IgD-negative memory B cell (primary cell): ENCODE measurements at regions not wholly inside any gene's neighbourhood (a gene's known extent, or its start where the extent isn't known, plus 50 kb on each side); places are given as distances from the start of the nearest gene placed in this dataset.
"Not testable (repeated sequence)": the region's sequence is repeated elsewhere in the genome, so short reads cannot be mapped to it uniquely, and the experiment has no call there.

Experiments
- H3K27ac Mint-ChIP-seq, 3 donors: one replicate each; pipeline ENCODE4 v1.8.0; 2020 to 2022; ENCODE audit warnings: mild to moderate bottlenecking in 3 of 3, mixed read lengths in 3 of 3, moderate library complexity in 1 of 3
- H3K27me3 Mint-ChIP-seq: one replicate; pipeline ENCODE4 v1.8.0; 2021; ENCODE audit warnings: mixed read lengths
- H3K36me3 Mint-ChIP-seq: one replicate; pipeline ENCODE4 v1.8.0; 2020; ENCODE audit warnings: mild to moderate bottlenecking, mixed read lengths
- H3K4me1 Mint-ChIP-seq, 3 donors: one replicate each; pipeline ENCODE4 v1.8.0; 2020 to 2022; ENCODE audit warnings: mixed read lengths in 3 of 3, mild to moderate bottlenecking in 1 of 3
- H3K4me3 Mint-ChIP-seq, 4 donors: one replicate each; pipeline ENCODE4 v1.8.0; 2020 to 2022; ENCODE audit warnings: mild to moderate bottlenecking in 4 of 4, mixed read lengths in 4 of 4, moderate library complexity in 3 of 4
- H3K9me3 Mint-ChIP-seq, 3 donors: one replicate each; pipeline ENCODE4 v1.8.0; 2020 to 2021; ENCODE audit warnings: mixed read lengths in 3 of 3, mild to moderate bottlenecking in 1 of 3

DNA sequence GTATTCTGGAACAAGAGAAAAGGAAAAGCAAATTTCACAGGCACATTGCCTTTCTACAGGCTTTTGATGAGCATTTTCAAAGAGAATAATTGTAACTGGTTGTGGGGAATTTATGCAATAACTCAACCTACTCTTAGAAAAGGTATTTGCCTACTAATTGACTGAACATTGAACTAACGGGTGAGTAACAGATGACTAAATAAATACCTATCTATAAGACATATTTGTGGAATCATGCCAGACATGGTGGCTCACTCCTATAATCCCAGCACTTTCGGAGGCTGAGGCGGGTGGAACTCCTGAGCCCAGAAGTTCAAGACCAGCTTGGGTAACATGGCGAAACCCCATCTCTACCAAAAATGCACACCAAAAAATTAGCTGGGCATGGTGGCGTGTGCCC, 367.7 kb downstream of the CGGBP1 start:
- Mint-ChIP-seq H3K27me3 (no peaks in the 10 kb centered on the region), H3K36me3 (no peaks in the 10 kb centered on the region), H3K4me3 (no peak overlapping the region), H3K9me3 (peaks cover 2 to 4% (median 3%) of the 10 kb centered on the region in 3 donors), H3K27ac (no peak overlapping the region), H3K4me1 (no peaks in the 10 kb centered on the region)

GRCh38 chr3:87678984-87679660, 379.7 kb downstream of the CGGBP1 start:
- not testable (repeated sequence) for H3K4me1 Mint-ChIP-seq, H3K27ac Mint-ChIP-seq, H3K4me3 Mint-ChIP-seq, H3K9me3 Mint-ChIP-seq, H3K36me3 Mint-ChIP-seq, H3K27me3 Mint-ChIP-seq

- Mint-ChIP-seq H3K27ac (no peak overlapping the region), H3K36me3 (no peaks in the 10 kb centered on the region), H3K9me3 (no peaks in the 10 kb centered on the region), H3K4me3 (peak overlapping the region in 1 of 4 donors; percentile 12), H3K27me3 (peaks cover 10% of the 10 kb centered on the region), H3K4me1 (peaks cover 0 to 5% (median 5%) of the 10 kb centered on the region in 3 donors)
These were observed 384.2 kb downstream of the CGGBP1 start for GRCh38 chr3:87674397-87675161.

DNA sequence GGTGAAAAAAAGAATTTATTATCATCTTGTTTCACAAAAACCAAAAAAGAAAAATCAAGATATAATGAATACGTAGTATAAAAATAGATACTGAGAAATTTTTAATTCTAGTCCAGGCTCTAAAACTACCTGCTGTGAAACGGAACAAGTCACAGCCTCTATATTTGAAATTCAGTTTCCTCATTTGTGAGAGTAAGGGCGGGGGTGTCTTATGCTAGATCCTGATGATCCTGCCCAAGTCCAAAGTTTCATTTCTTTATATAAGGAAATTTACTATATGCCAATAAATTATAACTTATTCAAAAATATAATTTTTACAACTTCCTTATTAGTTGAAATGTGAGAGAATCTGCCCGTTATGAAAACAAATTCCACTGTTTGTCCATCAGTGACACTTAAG, 385.7 kb downstream of the CGGBP1 start:
- no peaks in the 10 kb centered on the region for H3K9me3 Mint-ChIP-seq
- H3K27ac Mint-ChIP-seq = no peak overlapping the region
- peaks cover 0 to 5% (median 5%) of the 10 kb centered on the region in 3 donors for H3K4me1 Mint-ChIP-seq
- peaks cover 9% of the 10 kb centered on the region for H3K27me3 Mint-ChIP-seq
- H3K36me3 Mint-ChIP-seq = no peaks in the 10 kb centered on the region
- no peak overlapping the region for H3K4me3 Mint-ChIP-seq

GRCh38 chr3:87654184-87654583, 377.8 kb upstream of the POU1F1 start:
- Mint-ChIP-seq H3K4me1 (no peaks in the 10 kb centered on the region), H3K27ac (no peak overlapping the region), H3K27me3 (no peaks in the 10 kb centered on the region), H3K4me3 (no peak overlapping the region), H3K36me3 (no peaks in the 10 kb centered on the region), H3K9me3 (peaks cover 0 to 5% (median 0%) of the 10 kb centered on the region in 3 donors)

- not testable (repeated sequence) for H3K4me3 Mint-ChIP-seq, H3K4me1 Mint-ChIP-seq, H3K27me3 Mint-ChIP-seq, H3K27ac Mint-ChIP-seq, H3K9me3 Mint-ChIP-seq, H3K36me3 Mint-ChIP-seq
These were observed 376.8 kb upstream of the POU1F1 start for GRCh38 chr3:87653138-87653537.

GRCh38 chr3:87634426-87634825, 358.0 kb upstream of the POU1F1 start:
- Mint-ChIP-seq H3K27ac (no peak overlapping the region), H3K9me3 (peaks cover 1 to 5% (median 5%) of the 10 kb centered on the region in 3 donors), H3K27me3 (no peaks in the 10 kb centered on the region), H3K4me1 (peaks cover 0 to 1% (median 0%) of the 10 kb centered on the region in 3 donors), H3K36me3 (no peaks in the 10 kb centered on the region), H3K4me3 (no peak overlapping the region)

DNA sequence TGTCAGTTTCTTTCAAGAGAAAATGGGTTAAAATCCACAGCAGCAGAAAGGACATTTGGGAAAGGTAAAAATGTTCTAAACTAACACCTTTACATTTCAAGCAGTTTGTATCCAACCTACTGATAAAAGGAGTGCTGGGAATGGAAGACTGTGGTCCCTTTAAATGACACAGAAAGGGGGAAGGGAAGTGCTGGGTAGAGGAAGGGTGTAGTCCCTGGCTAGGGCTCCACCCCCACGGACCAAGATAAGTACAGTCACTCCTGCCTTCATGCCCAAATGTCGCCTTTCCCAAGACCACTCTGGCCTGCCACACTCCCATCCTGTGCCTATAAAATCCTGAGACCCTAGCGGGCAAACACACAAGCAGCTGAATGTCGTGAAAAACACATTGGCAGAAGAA, 350.9 kb upstream of the POU1F1 start:
- no peaks in the 10 kb centered on the region for H3K27me3 Mint-ChIP-seq
- no peak overlapping the region for H3K4me3 Mint-ChIP-seq
- peaks cover 0 to 1% (median 0%) of the 10 kb centered on the region in 3 donors for H3K4me1 Mint-ChIP-seq
- peaks cover 2 to 3% (median 3%) of the 10 kb centered on the region in 3 donors for H3K9me3 Mint-ChIP-seq
- no peaks in the 10 kb centered on the region for H3K36me3 Mint-ChIP-seq
- no peak overlapping the region for H3K27ac Mint-ChIP-seq

GRCh38 chr3:87626546-87626945, 350.2 kb upstream of the POU1F1 start:
- Mint-ChIP-seq H3K36me3 (no peaks in the 10 kb centered on the region), H3K4me1 (peaks cover 0 to 1% (median 0%) of the 10 kb centered on the region in 3 donors), H3K9me3 (peaks cover 2 to 3% (median 3%) of the 10 kb centered on the region in 3 donors), H3K27me3 (no peaks in the 10 kb centered on the region), H3K4me3 (no peak overlapping the region), H3K27ac (no peak overlapping the region)

- no peaks in the 10 kb centered on the region for H3K27me3 Mint-ChIP-seq
- peaks cover 3 to 4% (median 3%) of the 10 kb centered on the region in 3 donors for H3K9me3 Mint-ChIP-seq
- H3K4me3 Mint-ChIP-seq = no peak overlapping the region
- no peak overlapping the region for H3K27ac Mint-ChIP-seq
- peaks cover 0 to 1% (median 0%) of the 10 kb centered on the region in 3 donors for H3K4me1 Mint-ChIP-seq
- no peaks in the 10 kb centered on the region for H3K36me3 Mint-ChIP-seq
These were observed 349.5 kb upstream of the POU1F1 start for GRCh38 chr3:87625876-87626275.

- Mint-ChIP-seq H3K27me3 (no peaks in the 10 kb centered on the region), H3K4me1 (peaks cover 0 to under 1% (median 0%) of the 10 kb centered on the region in 3 donors), H3K9me3 (peaks cover 2 to 3% (median 3%) of the 10 kb centered on the region in 3 donors), H3K36me3 (no peaks in the 10 kb centered on the region), H3K27ac (no peak overlapping the region), H3K4me3 (no peak overlapping the region)
These were observed 348.5 kb upstream of the POU1F1 start for GRCh38 chr3:87624860-87625259.

- H3K27ac Mint-ChIP-seq = no peak overlapping the region
- no peak overlapping the region for H3K4me3 Mint-ChIP-seq
- no peaks in the 10 kb centered on the region for H3K36me3 Mint-ChIP-seq
- no peaks in the 10 kb centered on the region for H3K4me1 Mint-ChIP-seq
- no peaks in the 10 kb centered on the region for H3K27me3 Mint-ChIP-seq
- peaks cover 0 to 10% (median 3%) of the 10 kb centered on the region in 3 donors for H3K9me3 Mint-ChIP-seq
These were observed 345.3 kb upstream of the POU1F1 start for GRCh38 chr3:87621667-87622066.

DNA sequence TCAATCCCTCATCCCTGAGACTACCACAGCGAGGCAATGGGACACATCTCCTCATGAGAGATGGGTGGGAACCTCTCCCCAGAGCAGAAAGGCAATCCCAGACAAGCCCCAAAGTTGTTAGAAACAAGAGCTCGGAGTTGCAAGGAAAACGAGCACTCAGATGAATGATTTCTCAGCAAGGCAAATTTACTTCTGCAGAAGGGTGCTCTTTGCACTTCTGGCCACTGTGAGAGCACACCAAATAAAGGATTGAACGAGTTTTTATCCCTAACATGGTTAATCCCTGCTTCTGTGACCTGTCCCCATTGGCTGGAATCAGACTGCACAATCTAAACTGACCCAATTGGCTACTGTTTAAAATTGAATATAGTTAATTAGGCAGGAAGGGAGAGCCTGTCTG, 339.1 kb upstream of the POU1F1 start:
- H3K4me1 Mint-ChIP-seq = no peaks in the 10 kb centered on the region
- peaks cover 7 to 17% (median 9%) of the 10 kb centered on the region in 3 donors for H3K9me3 Mint-ChIP-seq
- no peaks in the 10 kb centered on the region for H3K27me3 Mint-ChIP-seq

DNA sequence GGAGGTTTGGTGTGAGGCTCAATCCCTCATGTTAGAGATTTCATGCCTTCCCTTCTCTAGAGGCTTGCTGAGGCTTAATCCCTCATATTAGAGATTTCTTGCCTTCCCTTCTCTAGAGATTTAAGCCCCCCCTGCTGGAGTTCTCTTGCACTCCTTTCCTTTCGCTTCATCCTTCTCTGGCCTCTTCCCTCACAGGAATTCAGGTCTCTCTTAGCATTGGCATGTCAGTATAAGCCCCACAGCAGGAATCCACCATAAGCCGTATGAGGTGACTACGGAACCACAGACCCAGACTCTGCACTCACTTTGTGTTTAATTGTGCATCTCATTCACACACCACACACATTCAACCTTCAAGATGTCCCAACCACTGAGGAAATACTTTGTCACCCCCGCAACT, 338.6 kb upstream of the POU1F1 start:
- Mint-ChIP-seq H3K27ac (no peak overlapping the region), H3K4me1 (no peaks in the 10 kb centered on the region), H3K9me3 (peaks cover 7 to 17% (median 9%) of the 10 kb centered on the region in 3 donors), H3K27me3 (no peaks in the 10 kb centered on the region), H3K36me3 (no peaks in the 10 kb centered on the region), H3K4me3 (no peak overlapping the region)

More for the DNA sequence above, 339.1 kb upstream of the POU1F1 start:
- H3K4me3 Mint-ChIP-seq = no peak overlapping the region
- H3K36me3 Mint-ChIP-seq = no peaks in the 10 kb centered on the region
- no peak overlapping the region for H3K27ac Mint-ChIP-seq

DNA sequence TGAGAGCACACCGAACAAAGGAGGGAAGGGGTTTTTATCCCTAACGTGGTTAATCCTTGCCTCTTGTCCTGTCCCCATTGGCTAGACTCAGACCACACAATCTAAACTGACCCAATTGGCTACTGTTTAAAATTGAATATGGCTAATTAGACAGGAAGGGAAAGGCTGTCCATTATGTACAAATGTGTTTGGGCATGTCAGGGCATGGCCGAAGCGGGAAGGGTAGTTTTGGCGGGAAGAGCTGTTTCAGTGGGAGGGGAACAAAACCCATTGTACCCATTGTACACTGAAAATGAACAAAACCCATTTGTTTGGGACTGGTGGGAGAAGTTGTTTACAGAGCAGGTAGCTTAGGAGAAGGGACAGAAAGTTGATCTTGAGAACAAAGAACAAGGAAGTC, 330.9 kb upstream of the POU1F1 start:
- Mint-ChIP-seq H3K27ac (no peak overlapping the region), H3K27me3 (no peaks in the 10 kb centered on the region)

DNA sequence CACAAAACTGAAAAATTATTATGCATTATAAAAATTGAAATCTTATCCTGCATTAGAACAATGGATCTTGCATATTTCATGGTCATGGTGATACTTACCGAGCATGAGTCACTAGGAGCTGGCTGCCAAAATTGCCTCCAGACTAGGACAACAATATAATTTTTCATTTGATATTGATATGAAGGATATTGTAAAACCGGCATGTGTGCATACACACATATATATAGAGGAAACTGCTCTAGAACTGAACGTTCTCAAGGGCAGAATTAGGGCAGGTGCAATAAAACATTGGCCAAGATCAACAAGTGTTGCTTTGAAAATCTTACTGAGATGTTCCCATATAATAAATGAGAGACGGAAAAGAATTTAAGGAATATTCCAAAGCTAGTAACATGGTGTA, 319.4 kb upstream of the POU1F1 start:
- Mint-ChIP-seq H3K4me3 (no peak overlapping the region), H3K4me1 (peaks cover 0 to 1% (median 0%) of the 10 kb centered on the region in 3 donors), H3K9me3 (peaks cover 4 to 25% (median 4%) of the 10 kb centered on the region in 3 donors), H3K27me3 (peaks cover 1% of the 10 kb centered on the region), H3K36me3 (no peaks in the 10 kb centered on the region), H3K27ac (no peak overlapping the region)

More for the DNA sequence above, 330.9 kb upstream of the POU1F1 start:
- Mint-ChIP-seq H3K4me3 (no peak overlapping the region), H3K9me3 (peaks cover 2 to 13% (median 6%) of the 10 kb centered on the region in 3 donors), H3K36me3 (no peaks in the 10 kb centered on the region), H3K4me1 (no peaks in the 10 kb centered on the region)
